Panc1 (cell line): ENCODE measurements at regions not wholly inside any gene's neighbourhood (a gene's known extent, or its start where the extent isn't known, plus 50 kb on each side); places are given as distances from the start of the nearest gene placed in this dataset.

ENCODE experiments used
- ATAC-seq: fragments of 200-7000 bp; cut with Tn5 transposase; 2 replicates; pipeline ENCODE4 v1.9.1; 2020; ENCODE audit warnings: mild to moderate bottlenecking, moderate library complexity
- BruUV-seq: library from RNA; stranded (reverse); fragments of 400-500 nt; replicated peaks from 2 replicates; lab custom pipeline; 2021; lab: Mats Ljungman, UMichigan
- CTCF ChIA-PET: fragments of 300-600 bp; sonication (Branson Sonifier 250); formaldehyde crosslinking; loops from one replicate; lab custom pipeline; 2022; ENCODE audit warnings: antibody characterized with exemption; lab: Charles Lee
- POLR2A ChIA-PET: fragments of 300-600 bp; sonication (Branson Sonifier 250); formaldehyde crosslinking; loops from one replicate; lab custom pipeline; 2022; ENCODE audit warnings: antibody characterized with exemption; lab: Charles Lee
- DNase-seq: peaks from one replicate; pipeline ENCODE4 v3.0.0-alpha.2; 2010; ENCODE audit warnings: low read depth, low spot score
- H3K27ac ChIP-seq: 2 replicates; pipeline ENCODE4 v1.5.1; 2011; ENCODE audit warnings: mild to moderate bottlenecking, low read length, inconsistent platforms
- H3K27me3 ChIP-seq: fragments of 200-500 bp; sonication (Bioruptor generic); 2 replicates; pipeline ENCODE4 v1.6.0; 2014; ENCODE audit warnings: low read length, inconsistent platforms; ENCODE audit not compliant: control insufficient read depth, insufficient read depth
- H3K36me3 ChIP-seq: fragments of 200-500 bp; sonication (Bioruptor generic); 2 replicates; pipeline ENCODE4 v1.5.1; 2014; ENCODE audit warnings: inconsistent platforms, mild to moderate bottlenecking, low read length, moderate library complexity; ENCODE audit not compliant: control insufficient read depth, insufficient read depth
- H3K4me1 ChIP-seq: 2 replicates; pipeline ENCODE4 v1.5.1; 2011; ENCODE audit warnings: inconsistent platforms, mild to moderate bottlenecking, low read length, moderate library complexity; ENCODE audit not compliant: control insufficient read depth, insufficient read depth
- H3K4me3 ChIP-seq, 2 experiments: 2 replicates each; pipeline ENCODE4 v1.5.1; 2011 to 2012; ENCODE audit warnings: low read depth in 2 of 2, low read length in 2 of 2, mild to moderate bottlenecking in 2 of 2, inconsistent platforms in 1 of 2, moderate library complexity in 1 of 2
- H3K9me3 ChIP-seq: fragments of 200-500 bp; sonication (Bioruptor generic); 2 replicates; pipeline ENCODE4 v1.5.1; 2014; ENCODE audit warnings: low read depth, mild to moderate bottlenecking, inconsistent platforms, low read length, moderate library complexity; ENCODE audit not compliant: control insufficient read depth, insufficient read depth
- CTCF ChIP-seq: fragments of 450-650 bp; IDR thresholded peaks from 2 replicates; pipeline ENCODE4 v1.5.1; 2017; ENCODE audit warnings: mild to moderate bottlenecking
- POLR2AphosphoS5 ChIP-seq: IDR thresholded peaks from 2 replicates; pipeline ENCODE4 v1.6.1; 2012; ENCODE audit warnings: mild to moderate bottlenecking, low read depth, low read length, moderate library complexity
- REST ChIP-seq, 2 experiments: IDR thresholded peaks; 2 replicates each; pipeline ENCODE4 v1.6.1; 2011 to 2012; ENCODE audit warnings: low read depth in 2 of 2, control low read depth in 1 of 2, low read length in 1 of 2, mild to moderate bottlenecking in 1 of 2, moderate library complexity in 1 of 2; ENCODE audit not compliant: insufficient read depth in 1 of 2
- SIN3A ChIP-seq: IDR thresholded peaks from 2 replicates; pipeline ENCODE4 v1.6.1; 2012; ENCODE audit warnings: low read depth, mild to moderate bottlenecking, low read length, moderate library complexity, borderline replicate concordance; ENCODE audit not compliant: insufficient read depth
- TCF7L2 ChIP-seq: IDR thresholded peaks from 2 replicates; pipeline ENCODE4 v1.6.1; 2011; ENCODE audit warnings: mild to moderate bottlenecking, low read depth, low read length, inconsistent platforms
- in situ Hi-C: cut with HindIII; loops from 2 replicates; pipeline ENCODE4 v1.10.0; 2016; ENCODE audit warnings: low sequenced_read_pairs, low pct_unique_long_range_greater_than_20kb
- intact Hi-C: fragments of 100-400 bp; cut with micrococcal nuclease; formaldehyde crosslinking; loops from one replicate; pipeline ENCODE4 v1.10.0; 2022; ENCODE audit not compliant: unreplicated experiment

DNA sequence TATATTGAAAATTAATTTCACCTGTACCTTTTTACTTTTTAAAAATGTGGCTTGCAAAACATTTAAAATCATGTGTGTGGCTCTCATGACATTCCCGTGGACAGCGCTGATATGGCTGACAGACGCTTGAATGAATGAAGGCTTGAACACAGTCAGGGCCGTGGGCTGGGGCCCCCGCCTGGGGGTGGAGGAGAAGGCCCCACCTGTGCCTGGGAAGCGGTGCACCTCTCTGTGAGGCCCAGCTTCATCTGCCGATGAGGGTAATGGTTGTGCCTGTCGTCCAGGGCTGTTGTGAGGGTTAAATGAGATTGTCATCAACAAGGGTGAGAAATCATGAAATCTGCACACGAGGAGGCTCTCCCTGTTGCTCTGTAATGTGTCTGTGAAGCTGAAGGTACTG is 85.9 kb upstream of the PRR23E start:
- Histone ChIP-seq H3K9me3 (peaks cover 8% of the 10 kb centered on the region; the same call in 1 of the 2 replicates), H3K27ac (no peak overlapping the region), H3K27me3 (no peaks in the 10 kb centered on the region), H3K36me3 (no peaks in the 10 kb centered on the region), H3K4me3 (no peak overlapping the region), H3K4me1 (no peaks in the 10 kb centered on the region)
- intact Hi-C loops (no loop called here), in situ Hi-C loops (no loop called here)
- DNase-seq (no peak), ATAC-seq (no peak)
- no TSS peak for BruUV-seq
- TF ChIP-seq POLR2AphosphoS5 = no peak
- TF ChIP-seq TCF7L2 = no peak
- TF ChIP-seq CTCF = no peak
- ChIA-PET CTCF (no interaction called here), POLR2A (no interaction called here)

- H3K27ac ChIP-seq = no peak overlapping the region
- H3K27me3 ChIP-seq = no peaks in the 10 kb centered on the region
- ChIA-PET CTCF (no interaction called here), POLR2A (no interaction called here)
- BruUV-seq = no TSS peak
- no peak for DNase-seq
- ATAC-seq = no peak
- no peaks in the 10 kb centered on the region for H3K36me3 ChIP-seq
- intact Hi-C loops = no loop called here
- in situ Hi-C loops = no loop called here
- peaks cover 15% of the 10 kb centered on the region; the same call in 1 of the 2 replicates for H3K9me3 ChIP-seq
- H3K4me1 ChIP-seq = no peaks in the 10 kb centered on the region
- no peak overlapping the region for H3K4me3 ChIP-seq
- no peak for TF ChIP-seq REST (IDR thresholded peaks at IDR 0.05; ENCODE audit: insufficient read depth in 1 of 2, low read depth in 2 of 2, low read length in 1 of 2)
- no peak for TF ChIP-seq CTCF
- TF ChIP-seq SIN3A = no peak
- TF ChIP-seq TCF7L2 = no peak
- no peak for TF ChIP-seq POLR2AphosphoS5
These were observed 85.2 kb upstream of the PRR23E start for GRCh38 chr3:127107491-127108375.
